GM19238 (cell line): ENCODE measurements at regions not wholly inside any gene's neighbourhood (a gene's known extent, or its start where the extent isn't known, plus 50 kb on each side); places are given as distances from the start of the nearest gene placed in this dataset.
A peak's percentile ranks its signal among the peaks of the same experiment; 100 is the strongest.

Experiments used
- DNase-seq: peaks from one replicate; pipeline ENCODE4 v3.0.0; 2011; ENCODE audit warnings: low spot score; ENCODE audit not compliant: insufficient read length

GRCh38 chr4:121277194-121278105 lies 103.4 kb downstream of the QRFPR start:
- no peak for DNase-seq

- DNase-seq, result no peak
Observed at GRCh38 chr4:121273191-121273590, 107.6 kb downstream of the QRFPR start.

GRCh38 chr4:121272526-121272925 lies 108.3 kb downstream of the QRFPR start:
- DNase-seq, result no peak

GRCh38 chr4:121270389-121270788 lies 106.3 kb upstream of the TNIP3 start:
- no peak for DNase-seq

- no peak for DNase-seq
Observed at GRCh38 chr4:121269001-121269400, 104.9 kb upstream of the TNIP3 start.

- no peak for DNase-seq
Observed at GRCh38 chr4:121266982-121267381, 102.9 kb upstream of the TNIP3 start.

- DNase-seq, result no peak
Observed at GRCh38 chr4:121256887-121257466, 92.9 kb upstream of the TNIP3 start.

GRCh38 chr4:121255986-121256750 lies 92.0 kb upstream of the TNIP3 start:
- peak; percentile 19 for DNase-seq

GRCh38 chr4:121253961-121254360 lies 89.8 kb upstream of the TNIP3 start:
- no peak for DNase-seq

GRCh38 chr4:121252224-121252806 lies 88.2 kb upstream of the TNIP3 start:
- peak; percentile 27 for DNase-seq

GRCh38 chr4:121248747-121249146 lies 84.6 kb upstream of the TNIP3 start:
- no peak for DNase-seq

GRCh38 chr4:121246698-121247097 lies 82.6 kb upstream of the TNIP3 start:
- DNase-seq, result no peak

- DNase-seq, result no peak
Observed at GRCh38 chr4:121243485-121243884, 79.4 kb upstream of the TNIP3 start.

- no peak for DNase-seq
Observed at GRCh38 chr4:121242188-121242750, 78.1 kb upstream of the TNIP3 start.

- DNase-seq, result no peak
Observed at GRCh38 chr4:121239951-121240350, 75.8 kb upstream of the TNIP3 start.

GRCh38 chr4:121238461-121238860 lies 74.3 kb upstream of the TNIP3 start:
- no peak for DNase-seq

GRCh38 chr4:121237069-121237399 lies 72.9 kb upstream of the TNIP3 start:
- DNase-seq, result no peak

- DNase-seq, result no peak
Observed at GRCh38 chr4:121236353-121237068, 72.4 kb upstream of the TNIP3 start.

GRCh38 chr4:121233982-121234381 lies 69.9 kb upstream of the TNIP3 start:
- DNase-seq, result no peak

- no peak for DNase-seq
Observed at GRCh38 chr4:121229993-121230392, 65.9 kb upstream of the TNIP3 start.

- DNase-seq, result no peak
Observed at GRCh38 chr4:121228848-121229247, 64.7 kb upstream of the TNIP3 start.
